NCI-H2171 (cell line): ENCODE measurements at regions not wholly inside any gene's neighbourhood (a gene's known extent, or its start where the extent isn't known, plus 50 kb on each side); places are given as distances from the start of the nearest gene placed in this dataset.
"Not testable (repeated sequence)": the region's sequence is repeated elsewhere in the genome, so short reads cannot be mapped to it uniquely, and the experiment has no call there.

Experiments used
- DNase-seq: peaks from one replicate; lab custom pipeline; 2025; lab: John Stamatoyannopoulos, UW

DNA sequence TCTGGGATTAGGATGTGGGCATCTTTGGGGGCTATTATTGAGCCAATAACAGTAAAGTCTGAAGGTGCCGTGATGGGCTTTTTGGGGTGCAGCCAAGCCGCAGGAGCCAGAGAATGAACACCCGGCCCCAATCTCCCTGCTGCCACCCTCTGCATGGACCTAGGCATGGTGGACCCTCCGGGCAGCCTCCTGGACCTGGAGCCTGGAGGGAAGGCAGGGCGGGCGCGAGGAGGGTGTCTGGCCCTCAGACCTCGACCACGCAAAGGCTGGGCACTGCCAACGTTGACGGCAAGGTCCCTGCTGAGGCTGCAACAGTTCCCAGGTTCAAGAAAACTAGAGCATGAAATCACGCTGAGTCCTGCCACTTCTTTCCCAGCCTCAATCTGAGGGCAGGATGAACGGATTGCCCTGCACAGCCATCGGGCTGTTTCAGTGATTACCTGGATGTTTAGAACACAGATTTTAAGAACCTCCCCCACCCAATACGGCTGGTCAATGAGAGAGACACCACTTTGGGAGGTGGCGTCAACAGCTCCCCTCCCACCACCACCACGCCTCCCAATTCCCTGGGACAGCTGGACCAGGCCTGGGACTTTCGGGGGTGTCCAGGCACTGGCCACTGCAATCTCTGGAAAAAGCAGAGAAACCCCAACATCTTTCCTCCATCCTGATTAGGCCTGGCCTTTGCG is 147.4 kb downstream of the NPIPB11 start:
- not testable (repeated sequence) for DNase-seq

DNA sequence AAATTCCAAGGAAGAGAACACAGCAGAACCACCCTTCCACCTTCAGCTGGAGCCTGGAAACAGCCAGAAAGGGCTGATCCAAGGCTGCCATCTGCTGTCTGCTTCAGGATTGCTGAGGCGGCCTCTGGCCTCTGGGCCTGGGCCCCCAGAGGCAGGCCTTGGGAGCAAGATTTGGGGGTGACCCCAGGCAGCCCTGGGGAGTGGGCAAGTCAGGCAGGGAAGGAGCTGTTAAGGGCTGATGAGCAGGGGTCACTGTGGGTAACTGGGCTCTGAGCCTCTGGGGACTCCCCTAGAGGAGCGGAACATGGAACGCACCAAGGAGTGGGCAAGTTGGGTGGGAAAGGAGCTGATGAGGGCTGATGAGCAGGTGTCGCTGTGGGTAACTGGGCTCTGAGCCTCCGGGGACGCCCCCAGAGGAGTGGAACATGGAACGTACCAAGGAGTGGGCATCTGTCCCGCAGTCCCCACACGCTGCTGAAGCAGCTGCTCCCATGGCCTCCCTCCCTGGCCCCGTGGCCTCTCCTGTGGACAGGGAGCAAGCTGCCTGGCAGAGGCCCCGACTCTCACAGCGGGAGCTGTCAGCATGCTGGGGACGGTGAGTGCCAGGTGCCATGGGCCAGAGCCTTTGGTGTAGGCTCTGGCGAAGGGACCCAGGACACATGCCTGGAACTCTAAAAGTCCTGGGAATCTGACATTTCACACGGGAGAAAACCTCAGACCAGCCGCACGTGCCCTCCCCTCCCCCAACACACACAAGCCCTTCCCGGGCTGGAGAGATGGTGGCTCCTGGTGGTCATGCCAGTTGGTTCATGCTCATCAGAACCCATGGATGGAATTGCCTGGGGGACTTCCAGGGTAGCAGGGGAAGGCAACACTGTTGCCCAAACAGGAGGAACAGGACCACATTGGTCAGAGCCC is 148.8 kb downstream of the NPIPB11 start:
- DNase-seq: not testable (repeated sequence)

GRCh38 chr16:29256501-29256981 is 150.0 kb downstream of the NPIPB11 start:
- DNase-seq: no peak

- not testable (repeated sequence) for DNase-seq
Measured at GRCh38 chr16:29255957-29256356, 150.6 kb downstream of the NPIPB11 start.

- DNase-seq: not testable (repeated sequence)
Measured at GRCh38 chr16:29255496-29255796, 151.1 kb downstream of the NPIPB11 start.

GRCh38 chr16:29254676-29255495 is 151.6 kb downstream of the NPIPB11 start:
- DNase-seq: no peak

DNA sequence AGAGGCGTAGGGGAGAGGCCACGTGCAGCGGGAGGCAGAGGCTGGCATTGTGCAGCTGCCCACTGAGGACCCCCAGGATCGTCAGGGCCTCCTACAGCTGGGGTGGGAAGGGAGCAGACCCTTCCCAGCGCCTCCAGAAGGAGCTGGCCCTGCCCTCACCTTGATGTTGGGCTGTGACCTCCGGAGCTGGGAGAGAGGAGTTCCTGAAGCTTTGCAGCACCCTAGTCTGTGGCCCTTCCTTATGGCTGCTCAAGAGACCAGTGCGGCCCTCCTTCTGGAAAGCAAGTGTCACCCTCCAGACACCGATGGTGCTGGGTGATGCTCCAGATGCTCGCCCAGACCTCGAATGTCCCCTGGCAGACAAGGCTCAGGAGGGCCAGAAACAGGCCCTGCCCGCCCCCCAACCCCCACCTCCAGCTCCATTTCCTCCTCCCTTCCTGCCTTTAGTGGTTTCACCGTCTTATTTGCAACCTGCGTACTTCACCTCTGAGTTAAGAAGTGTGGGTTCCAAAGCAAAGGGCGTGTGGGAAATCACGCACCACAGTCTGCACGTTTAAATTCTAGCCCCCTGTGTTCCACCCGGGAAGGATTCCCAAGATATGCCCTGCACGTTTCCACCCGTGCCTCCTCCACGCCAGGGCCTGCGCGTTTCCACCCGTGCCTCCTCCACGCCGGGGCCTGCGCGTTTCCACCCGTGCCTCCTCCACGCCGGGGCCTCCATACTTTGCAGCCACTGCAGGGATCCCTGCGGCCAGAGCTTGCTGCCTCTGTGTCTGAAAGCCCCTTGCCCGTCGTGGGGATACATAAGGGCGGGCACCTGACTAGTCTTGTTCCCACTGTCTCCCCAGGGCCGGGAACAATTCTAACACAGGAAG is 152.6 kb downstream of the NPIPB11 start:
- DNase-seq: not testable (repeated sequence)

- not testable (repeated sequence) for DNase-seq
Measured at GRCh38 chr16:29253066-29253590, 153.4 kb downstream of the NPIPB11 start.

DNA sequence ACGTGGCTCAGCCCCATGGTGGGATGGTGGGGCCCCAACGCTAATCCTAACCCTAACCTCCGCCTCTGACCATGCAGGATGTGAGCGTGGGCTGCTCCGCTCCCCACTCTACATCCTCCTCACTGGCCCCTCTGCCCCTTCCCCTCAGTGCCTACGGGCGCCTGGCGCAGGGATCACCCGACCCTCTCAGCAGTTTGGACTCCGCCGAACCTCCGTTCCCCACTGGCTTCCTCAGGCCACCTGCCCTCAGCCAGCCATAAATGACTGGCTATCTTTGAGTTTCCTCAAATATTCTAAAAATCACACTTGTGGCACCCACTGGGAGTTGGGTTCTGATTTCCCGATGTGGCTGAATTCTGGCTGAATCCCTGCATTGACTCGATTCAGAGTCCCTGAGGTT is 154.2 kb downstream of the NPIPB11 start:
- not testable (repeated sequence) for DNase-seq

DNA sequence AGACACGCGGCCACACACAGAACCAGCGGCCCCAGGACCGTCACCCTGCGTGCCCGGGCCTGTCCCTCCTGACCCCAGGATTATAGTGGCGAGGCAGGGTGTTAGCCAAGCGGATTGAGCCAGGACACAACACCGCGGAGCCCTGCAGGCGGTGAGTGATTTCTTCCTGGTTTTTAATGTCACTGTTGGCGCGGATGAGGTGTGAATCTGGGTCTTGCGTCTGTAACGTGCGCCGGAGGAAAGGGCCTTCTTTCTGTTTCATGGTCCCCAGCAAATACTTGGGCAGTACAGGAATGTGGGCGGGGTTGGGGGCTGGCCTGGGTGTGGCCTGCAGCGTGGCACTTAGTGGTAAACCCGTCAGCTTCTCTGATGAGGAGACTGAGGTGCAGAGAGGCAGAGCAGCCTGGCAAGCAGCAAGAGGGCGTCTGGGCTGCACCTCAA is 154.9 kb downstream of the NPIPB11 start:
- DNase-seq: not testable (repeated sequence)

DNA sequence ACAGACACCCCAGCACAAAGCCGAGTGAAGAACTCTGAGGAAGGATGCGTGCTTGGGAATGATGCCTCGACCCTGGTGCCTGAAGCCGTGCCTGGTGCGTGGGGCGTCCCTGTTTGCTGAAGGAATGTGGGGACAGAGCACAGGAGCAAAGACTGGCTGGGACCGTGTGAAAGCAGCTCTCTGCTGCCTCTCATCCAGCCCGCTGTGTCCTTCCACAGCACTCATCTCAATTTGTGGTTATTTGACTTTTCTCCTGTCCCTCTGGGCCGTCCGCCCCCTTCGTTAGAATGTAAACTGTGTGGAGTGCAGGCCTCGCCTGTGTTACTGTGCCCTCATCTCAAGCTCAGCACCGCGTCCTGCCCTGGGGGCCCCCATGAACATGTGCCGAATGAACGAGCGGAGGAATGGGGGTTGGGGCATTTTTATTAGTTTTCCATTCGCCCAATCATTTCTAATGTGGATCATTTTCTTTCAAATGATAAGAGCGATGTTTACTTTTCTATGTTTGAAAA is 155.5 kb downstream of the NPIPB11 start:
- DNase-seq: not testable (repeated sequence)

DNA sequence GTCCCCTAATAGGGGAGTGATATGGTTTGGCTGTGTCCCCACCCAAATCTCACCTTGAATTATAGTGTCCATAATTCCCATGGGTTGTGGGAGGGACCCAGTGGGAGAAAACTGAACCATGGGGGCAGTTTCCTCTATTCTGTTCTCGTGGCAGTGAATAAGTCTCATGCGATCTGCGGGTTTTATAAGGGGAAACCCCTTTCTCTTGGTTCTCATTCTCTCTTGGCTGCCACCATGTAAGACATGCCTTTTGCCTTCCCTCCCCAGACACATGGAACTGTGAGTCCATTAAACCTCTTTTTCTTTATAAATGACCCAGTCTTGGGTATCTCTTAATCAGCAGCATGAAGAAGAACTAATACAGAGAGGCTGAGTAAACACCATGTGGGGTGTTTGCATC is 156.0 kb downstream of the NPIPB11 start:
- not testable (repeated sequence) for DNase-seq

DNA sequence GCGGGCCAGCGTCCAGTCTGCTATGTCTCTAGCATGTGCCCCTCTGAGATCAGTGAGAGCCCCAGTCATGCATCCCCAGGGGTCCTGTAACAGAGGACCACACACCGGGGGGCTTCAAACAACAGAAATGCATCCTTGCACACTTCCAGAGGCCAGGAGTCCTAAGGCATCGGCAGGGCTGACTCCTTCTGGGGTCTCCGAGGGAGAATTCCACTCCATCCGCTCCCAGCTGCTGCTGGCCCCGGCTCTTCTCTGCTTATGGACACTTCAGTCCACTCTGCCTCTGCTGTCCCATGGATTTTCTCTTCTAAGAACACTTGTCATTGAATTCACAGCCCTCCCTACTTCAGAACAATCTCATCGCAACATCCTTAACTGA is 157.6 kb downstream of the NPIPB11 start:
- not testable (repeated sequence) for DNase-seq

GRCh38 chr16:29248306-29248939 is 158.1 kb downstream of the NPIPB11 start:
- DNase-seq: not testable (repeated sequence)

DNA sequence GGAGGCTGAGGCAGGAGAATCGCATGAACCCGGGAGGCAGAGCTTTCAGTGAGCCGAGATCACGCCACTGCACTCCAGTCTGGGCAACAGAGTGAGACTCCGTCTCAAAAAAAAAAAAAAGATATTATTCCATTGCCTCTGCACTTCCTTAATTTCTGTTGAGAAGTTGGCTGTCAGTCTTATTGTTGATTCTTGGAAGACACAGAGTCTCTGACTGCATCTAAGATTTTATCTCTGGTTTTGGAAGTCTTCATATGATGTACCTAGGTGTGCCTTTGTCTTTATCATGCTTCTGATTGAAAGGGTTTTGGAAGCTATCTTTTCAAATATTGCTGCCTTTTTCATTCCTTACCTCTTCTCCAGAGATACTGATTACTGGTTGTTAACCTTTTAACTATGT is 160.4 kb downstream of the NPIPB11 start:
- not testable (repeated sequence) for DNase-seq

GRCh38 chr16:29237971-29238370 is 168.5 kb downstream of the NPIPB11 start:
- no peak for DNase-seq

DNA sequence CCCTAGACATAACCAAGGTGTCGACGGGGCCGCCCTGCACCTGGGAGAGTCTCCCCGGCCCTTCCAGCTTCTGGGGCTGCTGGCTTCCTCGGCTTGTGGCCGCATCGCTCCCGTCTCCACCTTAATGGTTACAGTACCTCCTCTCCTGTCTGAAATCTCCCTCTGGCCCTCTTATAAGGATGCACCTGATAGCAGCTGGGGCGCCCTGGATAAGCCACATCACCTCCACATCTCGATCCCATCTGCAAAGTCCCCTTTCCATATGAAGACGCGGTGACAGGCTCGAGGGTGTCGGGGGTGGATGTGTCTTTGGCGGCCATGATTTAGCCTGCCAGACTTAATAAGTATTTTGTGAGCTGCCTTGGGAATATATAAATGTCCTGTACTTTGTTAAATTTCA is 169.0 kb downstream of the NPIPB11 start:
- DNase-seq: not testable (repeated sequence)

DNA sequence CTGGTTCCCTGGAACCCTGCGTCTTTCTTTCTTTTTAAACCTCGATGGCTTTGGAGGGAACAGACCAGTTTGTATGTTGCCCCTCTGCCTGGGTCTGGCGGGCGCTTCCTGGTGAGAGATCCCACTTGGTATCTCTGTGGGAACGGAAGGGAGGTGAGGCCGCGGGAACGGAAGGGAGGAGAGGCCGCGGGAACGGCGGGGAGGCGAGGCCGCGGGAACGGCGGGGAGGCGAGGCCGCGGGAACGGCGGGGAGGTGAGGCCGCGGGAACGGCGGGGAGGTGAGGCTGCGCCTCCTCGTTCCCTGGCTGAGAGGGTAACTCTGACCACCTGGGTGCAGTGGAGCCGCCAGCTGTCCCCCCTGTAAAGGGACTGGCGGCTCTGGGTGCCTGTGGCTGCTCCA is 169.5 kb downstream of the NPIPB11 start:
- not testable (repeated sequence) for DNase-seq

DNA sequence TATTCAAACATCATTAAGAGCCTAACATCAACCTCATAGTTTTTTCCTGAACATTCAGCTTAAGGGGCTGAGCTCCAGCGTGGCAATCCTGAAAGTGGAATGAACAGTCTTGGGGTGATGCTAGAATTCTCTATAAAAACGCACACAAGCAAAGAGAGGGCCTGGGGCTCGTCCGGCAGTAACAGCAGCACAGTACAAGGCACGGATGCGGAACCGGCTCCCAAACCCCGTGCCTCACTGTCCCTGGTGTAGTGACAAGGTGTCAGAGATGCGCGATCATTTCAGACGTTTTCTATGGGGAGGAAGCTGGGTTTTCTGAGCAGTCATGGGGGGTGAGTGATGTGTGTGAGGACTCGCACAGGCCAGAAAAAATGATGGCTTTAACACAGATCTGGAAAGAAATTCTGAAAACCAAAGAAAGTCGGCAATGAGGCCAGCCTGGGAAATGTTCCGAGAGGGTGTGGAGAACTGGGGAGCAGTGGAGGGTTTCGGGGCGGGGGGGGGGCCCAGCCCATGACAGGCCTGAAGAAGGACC is 170.6 kb downstream of the NPIPB11 start:
- DNase-seq: not testable (repeated sequence)
